ENCODE measurements at regions not wholly inside any gene's neighbourhood (a gene's known extent, or its start where the extent isn't known, plus 50 kb on each side); places are given as distances from the start of the nearest gene placed in this dataset.

DNA sequence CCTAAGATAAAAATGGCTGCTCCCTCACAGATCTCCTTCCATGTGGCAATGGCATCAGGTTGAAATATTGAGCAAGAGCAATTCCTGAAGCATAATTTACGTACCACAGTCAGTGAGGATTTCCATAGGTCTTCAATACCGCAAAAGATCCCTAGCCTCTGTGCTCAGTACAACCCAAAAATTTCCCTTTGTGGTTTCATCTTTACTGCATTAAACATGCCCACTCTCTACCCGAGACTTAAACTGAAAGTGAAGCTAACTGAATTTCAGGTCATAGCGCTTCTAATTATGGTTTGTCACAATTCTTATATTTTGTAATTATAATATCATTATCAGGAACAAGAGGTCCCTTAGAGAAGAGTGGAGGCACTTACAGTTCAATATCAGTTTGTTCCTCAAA is 1071.1 kb downstream of the XPNPEP1 start:
- TF ChIP-seq, protein P1, sequence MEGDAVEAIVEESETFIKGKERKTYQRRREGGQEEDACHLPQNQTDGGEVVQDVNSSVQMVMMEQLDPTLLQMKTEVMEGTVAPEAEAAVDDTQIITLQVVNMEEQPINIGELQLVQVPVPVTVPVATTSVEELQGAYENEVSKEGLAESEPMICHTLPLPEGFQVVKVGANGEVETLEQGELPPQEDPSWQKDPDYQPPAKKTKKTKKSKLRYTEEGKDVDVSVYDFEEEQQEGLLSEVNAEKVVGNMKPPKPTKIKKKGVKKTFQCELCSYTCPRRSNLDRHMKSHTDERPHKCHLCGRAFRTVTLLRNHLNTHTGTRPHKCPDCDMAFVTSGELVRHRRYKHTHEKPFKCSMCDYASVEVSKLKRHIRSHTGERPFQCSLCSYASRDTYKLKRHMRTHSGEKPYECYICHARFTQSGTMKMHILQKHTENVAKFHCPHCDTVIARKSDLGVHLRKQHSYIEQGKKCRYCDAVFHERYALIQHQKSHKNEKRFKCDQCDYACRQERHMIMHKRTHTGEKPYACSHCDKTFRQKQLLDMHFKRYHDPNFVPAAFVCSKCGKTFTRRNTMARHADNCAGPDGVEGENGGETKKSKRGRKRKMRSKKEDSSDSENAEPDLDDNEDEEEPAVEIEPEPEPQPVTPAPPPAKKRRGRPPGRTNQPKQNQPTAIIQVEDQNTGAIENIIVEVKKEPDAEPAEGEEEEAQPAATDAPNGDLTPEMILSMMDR (conservative IDR thresholded peaks at IDR 0.05; ENCODE audit: low read length) = no peak
- no peak for TF ChIP-seq EZH2phosphoT487 (IDR thresholded peaks at IDR 0.05; ENCODE audit: borderline replicate concordance, low read depth, low read length)
- POLR2A ChIA-PET = interaction anchor here (0.6 to 1.4 kb wide), 6 partner anchors 10 to 785 kb away, joined by 3 to 6 read pairs (median 3); no protein-coding TSS in a partner anchor
- Histone ChIP-seq H3K9me2 (ENCODE audit: insufficient read depth, low read length) (no peaks in the 10 kb centered on the region), H3K36me3 (ENCODE audit: insufficient read depth, low read length) (no peaks in the 10 kb centered on the region), H3K9me3 (ENCODE audit: low read length) (no peaks in the 10 kb centered on the region), H3K4me3 (ENCODE audit: low read depth, low read length, poor library complexity, severe bottlenecking) (no peak overlapping the region), H2AFZ (ENCODE audit: low read length) (no peak overlapping the region), H3K27ac (ENCODE audit: low read depth, low read length, poor library complexity, severe bottlenecking) (no peak overlapping the region), H4K20me1 (ENCODE audit: insufficient read depth, low read length) (no peaks in the 10 kb centered on the region), H3K4me2 (ENCODE audit: low read length) (peak overlapping the region; percentile 24; the same call in 1 of the 2 replicates), H3K79me2 (ENCODE audit: insufficient read depth, low read depth, low read length) (no peaks in the 10 kb centered on the region), H3K4me1 (ENCODE audit: insufficient read depth, low read length, poor library complexity, severe bottlenecking) (peaks cover 21% of the 10 kb centered on the region)
- no peak for DNase-seq (ENCODE audit: low spot score)
- CTCF ChIA-PET (ENCODE audit: unreplicated experiment) = no interaction called here
- intact Hi-C loops (cut with micrococcal nuclease; ENCODE audit: unreplicated experiment) = loop anchor here (5.0 kb wide), 1 partner anchor 40 kb away; no protein-coding TSS in a partner anchor
- BruUV-seq (replicated peaks) = no TSS peak

- Histone ChIP-seq H3K79me2 (ENCODE audit: insufficient read depth, low read depth, low read length) (no peaks in the 10 kb centered on the region), H3K27ac (ENCODE audit: low read depth, low read length, poor library complexity, severe bottlenecking) (no peak overlapping the region), H3K9me2 (ENCODE audit: insufficient read depth, low read length) (no peaks in the 10 kb centered on the region), H3K4me3 (ENCODE audit: low read depth, low read length, poor library complexity, severe bottlenecking) (peak overlapping the region; percentile 22), H3K9me3 (ENCODE audit: low read length) (no peaks in the 10 kb centered on the region), H2AFZ (ENCODE audit: low read length) (no peak overlapping the region), H3K36me3 (ENCODE audit: insufficient read depth, low read length) (no peaks in the 10 kb centered on the region), H4K20me1 (ENCODE audit: insufficient read depth, low read length) (no peaks in the 10 kb centered on the region), H3K4me2 (ENCODE audit: low read length) (peak overlapping the region; percentile 72), H3K4me1 (ENCODE audit: insufficient read depth, low read length, poor library complexity, severe bottlenecking) (peaks cover 21% of the 10 kb centered on the region)
- CTCF ChIA-PET (ENCODE audit: unreplicated experiment) = no interaction called here
- BruUV-seq (replicated peaks) = no TSS peak
- TF ChIP-seq EZH2phosphoT487 (IDR thresholded peaks at IDR 0.05; ENCODE audit: borderline replicate concordance, low read depth, low read length) = no peak
- TF ChIP-seq, protein P1 (conservative IDR thresholded peaks at IDR 0.05; ENCODE audit: low read length) = no peak
- DNase-seq (ENCODE audit: low spot score) = peak; percentile 64
- POLR2A ChIA-PET = no interaction called here
- intact Hi-C loops (cut with micrococcal nuclease; ENCODE audit: unreplicated experiment) = loop anchor here (5.0 kb wide), 1 partner anchor 42 kb away; no protein-coding TSS in a partner anchor
Measured at GRCh38 chr10:108850138-108850854, 1073.0 kb downstream of the XPNPEP1 start.

- Histone ChIP-seq H2AFZ (ENCODE audit: low read length) (no peak overlapping the region), H3K36me3 (ENCODE audit: insufficient read depth, low read length) (no peaks in the 10 kb centered on the region), H3K27ac (ENCODE audit: low read depth, low read length, poor library complexity, severe bottlenecking) (no peak overlapping the region), H3K9me3 (ENCODE audit: low read length) (no peaks in the 10 kb centered on the region), H3K4me1 (ENCODE audit: insufficient read depth, low read length, poor library complexity, severe bottlenecking) (peaks cover 21% of the 10 kb centered on the region), H3K9me2 (ENCODE audit: insufficient read depth, low read length) (no peaks in the 10 kb centered on the region), H3K4me2 (ENCODE audit: low read length) (peak overlapping the region; percentile 72), H3K79me2 (ENCODE audit: insufficient read depth, low read depth, low read length) (no peaks in the 10 kb centered on the region), H4K20me1 (ENCODE audit: insufficient read depth, low read length) (no peaks in the 10 kb centered on the region), H3K4me3 (ENCODE audit: low read depth, low read length, poor library complexity, severe bottlenecking) (peak overlapping the region; percentile 18)
- intact Hi-C loops (cut with micrococcal nuclease; ENCODE audit: unreplicated experiment) = loop anchor here (5.0 kb wide), 1 partner anchor 43 kb away; no protein-coding TSS in a partner anchor
- TF ChIP-seq, protein P1 (conservative IDR thresholded peaks at IDR 0.05; ENCODE audit: low read length) = no peak
- no peak for TF ChIP-seq EZH2phosphoT487 (IDR thresholded peaks at IDR 0.05; ENCODE audit: borderline replicate concordance, low read depth, low read length)
- CTCF ChIA-PET (ENCODE audit: unreplicated experiment) = no interaction called here
- DNase-seq (ENCODE audit: low spot score) = no peak
- BruUV-seq (replicated peaks) = no TSS peak
- POLR2A ChIA-PET = no interaction called here
Measured at GRCh38 chr10:108849688-108850087, 1073.6 kb downstream of the XPNPEP1 start.

Measured in OCI-LY7 (cell line).